Tibial nerve (tissue), 4 donors: ENCODE measurements at regions not wholly inside any gene's neighbourhood (a gene's known extent, or its start where the extent isn't known, plus 50 kb on each side); places are given as distances from the start of the nearest gene placed in this dataset.

ENCODE experiments used
- CTCF ChIP-seq, 5 experiments: fragments of 200-600 bp in 3 of 5; fragments of 450-650 bp in 2 of 5; sonication (generic) in 3 of 5; IDR thresholded peaks; one replicate each; pipeline ENCODE4 v1.5.1; 2016 to 2019; ENCODE audit warnings: antibody characterized with exemption in 5 of 5, mild to moderate bottlenecking in 3 of 5, moderate library complexity in 2 of 5
- EP300 ChIP-seq, 2 donors: sonication (generic); formaldehyde crosslinking; IDR thresholded peaks; one replicate each; pipeline ENCODE4 v1.6.1; 2017; ENCODE audit warnings: antibody characterized with exemption in 2 of 2, mild to moderate bottlenecking in 1 of 2
- POLR2A ChIP-seq, 2 donors: fragments of 450-650 bp; IDR thresholded peaks; one replicate each; pipeline ENCODE4 v1.6.1; 2017; ENCODE audit warnings: antibody characterized with exemption in 2 of 2, mild to moderate bottlenecking in 2 of 2, moderate library complexity in 2 of 2

DNA sequence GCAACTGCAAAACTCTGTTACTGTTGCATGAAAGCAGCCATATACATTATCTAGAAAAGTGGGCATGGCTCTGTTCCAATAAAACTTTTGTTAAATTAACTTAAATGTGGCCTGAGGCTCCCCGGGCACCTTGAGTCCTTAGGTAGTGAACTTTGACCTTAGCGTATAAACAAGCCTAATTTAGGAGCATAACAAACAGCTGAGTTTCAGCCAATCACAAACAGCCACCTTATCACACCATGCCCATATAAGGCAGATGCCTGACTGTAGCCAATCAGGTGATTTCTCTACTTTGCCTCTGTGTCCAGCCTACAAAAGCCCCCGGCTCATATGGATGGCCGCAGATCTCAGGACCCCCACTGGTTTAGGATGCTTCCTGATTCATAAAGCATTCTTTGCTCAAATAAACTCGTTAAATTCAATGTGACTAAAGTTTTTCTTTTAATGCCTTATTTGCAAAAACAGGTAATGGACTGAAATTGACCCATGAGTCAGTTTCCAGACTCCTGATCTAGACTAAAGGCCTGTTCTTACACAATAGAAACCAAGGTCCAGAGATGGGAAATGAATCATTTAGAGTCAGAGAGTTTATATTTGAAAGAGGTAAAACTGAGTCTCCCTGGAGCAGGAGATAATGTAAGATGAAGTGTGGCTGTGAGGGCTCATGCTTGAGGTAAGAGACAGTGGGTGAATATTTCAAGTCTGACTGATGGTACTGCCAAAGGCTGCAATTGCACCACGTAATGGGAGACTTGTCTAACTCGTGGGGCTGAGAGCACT lies 130.2 kb downstream of the FGF9 start:
- TF ChIP-seq CTCF (IDR thresholded peaks at IDR 0.05) (no peak), POLR2A (IDR thresholded peaks at IDR 0.05) (no peak), EP300 (IDR thresholded peaks at IDR 0.05) (no peak)
